ENCODE measurements at regions not wholly inside any gene's neighbourhood (a gene's known extent, or its start where the extent isn't known, plus 50 kb on each side); places are given as distances from the start of the nearest gene placed in this dataset.
"Not testable (repeated sequence)": the region's sequence is repeated elsewhere in the genome, so short reads cannot be mapped to it uniquely, and the experiment has no call there.

- no peak for DNase-seq
Measured at GRCh38 chr1:182259968-182260367, 131.6 kb downstream of the GLUL start.

- DNase-seq: peak; percentile 92
Measured at GRCh38 chr1:182259229-182259872, 132.2 kb downstream of the GLUL start.

- DNase-seq: no peak
Measured at GRCh38 chr1:182257369-182258063, 134.1 kb downstream of the GLUL start.

GRCh38 chr1:182256931-182257330, 134.7 kb downstream of the GLUL start:
- DNase-seq: no peak

- no peak for DNase-seq
Measured at GRCh38 chr1:182255494-182255893, 136.1 kb downstream of the GLUL start.

GRCh38 chr1:182253319-182253860, 138.2 kb downstream of the GLUL start:
- no peak for DNase-seq

GRCh38 chr1:182251561-182251960, 140.0 kb downstream of the GLUL start:
- no peak for DNase-seq

- DNase-seq: no peak
Measured at GRCh38 chr1:182249201-182249676, 142.4 kb downstream of the GLUL start.

GRCh38 chr1:182248721-182249120, 142.9 kb downstream of the GLUL start:
- no peak for DNase-seq

GRCh38 chr1:182247813-182248212, 143.8 kb downstream of the GLUL start:
- DNase-seq: not testable (repeated sequence)

- DNase-seq: no peak
Measured at GRCh38 chr1:182246783-182247182, 144.8 kb downstream of the GLUL start.

- DNase-seq: no peak
Measured at GRCh38 chr1:182245040-182245439, 146.6 kb downstream of the GLUL start.

GRCh38 chr1:182244451-182244850, 147.1 kb downstream of the GLUL start:
- DNase-seq: no peak

- no peak for DNase-seq
Measured at GRCh38 chr1:182242641-182243040, 148.9 kb downstream of the GLUL start.

GRCh38 chr1:182240085-182240484, 151.5 kb downstream of the GLUL start:
- no peak for DNase-seq

GRCh38 chr1:182238421-182238820, 153.2 kb downstream of the GLUL start:
- no peak for DNase-seq

GRCh38 chr1:182237329-182237728, 154.3 kb downstream of the GLUL start:
- DNase-seq: no peak

GRCh38 chr1:182236651-182237077, 154.9 kb downstream of the GLUL start:
- DNase-seq: no peak

GRCh38 chr1:182235952-182236650, 155.5 kb downstream of the GLUL start:
- peak; percentile 76 for DNase-seq

- DNase-seq: peak; percentile 44
Measured at GRCh38 chr1:182235604-182235951, 156.0 kb downstream of the GLUL start.

GRCh38 chr1:182229921-182230491, 161.6 kb downstream of the GLUL start:
- DNase-seq: peak; percentile 80

- no peak for DNase-seq
Measured at GRCh38 chr1:182229451-182229850, 162.1 kb downstream of the GLUL start.

GRCh38 chr1:182227864-182228547, 163.6 kb downstream of the GLUL start:
- peak; percentile 87 for DNase-seq

All from NCI-H2029 treated with DMSO at 0.1 percent for 48 hours (cell line).